Right atrium auricular region (tissue), 2 donors: ENCODE measurements at regions not wholly inside any gene's neighbourhood (a gene's known extent, or its start where the extent isn't known, plus 50 kb on each side); places are given as distances from the start of the nearest gene placed in this dataset.

Experiments used
- DNase-seq: peaks from one replicate; pipeline ENCODE4 v3.0.0-alpha.2; 2019; ENCODE audit warnings: low spot score
- H3K27ac ChIP-seq, 2 donors: fragments of 200-600 bp; sonication (generic); 1 replicate in 1 of 2; 2 replicates in 1 of 2; pipeline ENCODE4 v1.5.1; 2016 to 2019
- H3K27me3 ChIP-seq, 2 donors: fragments of 200-600 bp; sonication (generic); one replicate each; pipeline versions ENCODE4 v1.5.1 to v1.6.0; 2017 to 2019
- H3K36me3 ChIP-seq: fragments of 200-600 bp; sonication (generic); one replicate; pipeline ENCODE4 v1.5.1; 2016
- H3K4me1 ChIP-seq, 2 donors: fragments of 200-600 bp; sonication (generic); one replicate each; pipeline versions ENCODE4 v1.5.1 to v1.6.0; 2017 to 2019
- H3K4me3 ChIP-seq, 2 donors: fragments of 200-600 bp; sonication (generic); 1 replicate in 1 of 2; 2 replicates in 1 of 2; pipeline ENCODE4 v1.5.1; 2017 to 2019; ENCODE audit warnings: mild to moderate bottlenecking in 1 of 2, moderate library complexity in 1 of 2
- H3K9me3 ChIP-seq, 2 donors: fragments of 200-600 bp; sonication (generic); one replicate each; pipeline ENCODE4 v1.5.1; 2019
- CTCF ChIP-seq, 2 donors: fragments of 200-600 bp; sonication (generic); IDR thresholded peaks; one replicate each; pipeline ENCODE4 v1.5.1; 2019; ENCODE audit warnings: antibody characterized with exemption in 2 of 2

DNA sequence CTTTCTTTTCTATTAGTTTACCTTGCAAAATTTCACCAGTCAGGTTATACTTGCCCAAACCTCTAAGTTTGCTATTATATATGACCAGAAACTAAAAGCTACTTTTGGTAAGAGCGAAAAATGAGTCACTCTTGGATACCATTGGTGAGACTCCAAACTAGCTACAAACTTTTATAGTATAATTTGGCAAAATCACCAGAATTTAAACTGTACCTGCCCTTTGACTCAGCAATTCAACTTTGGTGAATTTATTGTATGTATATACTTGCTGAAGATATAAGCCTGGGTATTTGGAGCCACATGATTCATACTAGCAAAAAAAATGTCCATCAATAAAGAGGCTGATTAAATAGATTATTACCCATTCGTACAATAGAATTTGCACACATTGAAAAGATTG is 178.7 kb upstream of the STEAP1 start:
- H3K27ac ChIP-seq = no peak overlapping the region
- no peak for DNase-seq
- H3K36me3 ChIP-seq = no peaks in the 10 kb centered on the region
- TF ChIP-seq CTCF (IDR thresholded peaks at IDR 0.05) = no peak
- no peak overlapping the region for H3K4me3 ChIP-seq
- H3K4me1 ChIP-seq = no peaks in the 10 kb centered on the region
- H3K27me3 ChIP-seq = no peaks in the 10 kb centered on the region
- H3K9me3 ChIP-seq = no peaks in the 10 kb centered on the region

GRCh38 chr7:89987665-89988064 is 166.6 kb upstream of the STEAP1 start:
- Histone ChIP-seq H3K4me1 (no peaks in the 10 kb centered on the region), H3K27ac (no peak overlapping the region), H3K36me3 (no peaks in the 10 kb centered on the region), H3K27me3 (no peaks in the 10 kb centered on the region), H3K4me3 (no peak overlapping the region), H3K9me3 (no peaks in the 10 kb centered on the region)
- DNase-seq = no peak
- TF ChIP-seq CTCF (IDR thresholded peaks at IDR 0.05) = no peak

GRCh38 chr7:89988074-89988473 is 166.2 kb upstream of the STEAP1 start:
- no peak overlapping the region for H3K27ac ChIP-seq
- H3K27me3 ChIP-seq = no peaks in the 10 kb centered on the region
- H3K4me1 ChIP-seq = no peaks in the 10 kb centered on the region
- no peaks in the 10 kb centered on the region for H3K36me3 ChIP-seq
- no peak for TF ChIP-seq CTCF (IDR thresholded peaks at IDR 0.05)
- DNase-seq = no peak
- H3K4me3 ChIP-seq = no peak overlapping the region
- H3K9me3 ChIP-seq = no peaks in the 10 kb centered on the region

DNA sequence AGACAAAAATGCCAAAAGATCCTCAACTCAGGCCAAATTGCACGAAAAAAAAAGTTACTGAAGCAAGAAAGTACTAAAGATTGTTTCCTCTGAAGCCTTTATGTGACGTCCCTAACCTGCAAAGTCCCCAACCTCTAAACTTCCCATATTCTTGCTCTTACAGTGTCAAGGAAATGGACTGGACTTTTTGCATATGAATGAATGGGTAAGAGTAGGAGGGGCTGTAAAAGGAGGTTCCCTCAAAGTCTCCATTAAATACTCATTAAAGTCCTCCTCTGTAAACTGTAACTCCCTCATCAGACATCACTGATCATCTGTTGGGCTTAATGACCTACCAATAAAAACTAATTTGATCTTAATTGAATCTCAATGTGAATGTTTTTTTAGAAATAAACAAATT is 164.8 kb upstream of the STEAP1 start:
- no peaks in the 10 kb centered on the region for H3K27me3 ChIP-seq
- H3K36me3 ChIP-seq = no peaks in the 10 kb centered on the region
- DNase-seq = no peak
- H3K9me3 ChIP-seq = no peaks in the 10 kb centered on the region
- no peak overlapping the region for H3K27ac ChIP-seq
- H3K4me3 ChIP-seq = no peak overlapping the region
- H3K4me1 ChIP-seq = no peaks in the 10 kb centered on the region
- no peak for TF ChIP-seq CTCF (IDR thresholded peaks at IDR 0.05)

DNA sequence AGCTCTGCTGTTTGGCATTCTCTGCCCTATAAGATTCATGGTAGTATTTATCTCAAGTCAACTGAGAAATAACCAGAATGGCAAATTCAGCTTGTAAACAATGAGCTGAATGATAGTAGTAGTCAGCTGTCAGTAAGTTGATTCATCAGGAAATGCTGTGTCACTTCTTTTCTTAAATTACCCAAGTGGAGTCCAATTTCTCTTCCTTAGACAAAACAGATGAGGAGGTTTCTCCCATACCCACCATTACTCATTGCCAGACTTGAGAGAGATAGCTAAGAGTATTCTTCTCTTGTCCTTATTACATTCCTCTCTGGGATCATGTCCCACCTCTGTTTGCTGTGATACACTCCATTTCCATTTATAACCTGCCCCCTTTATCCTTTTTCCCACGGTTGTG is 159.8 kb upstream of the STEAP1 start:
- H3K4me3 ChIP-seq = no peak overlapping the region
- no peaks in the 10 kb centered on the region for H3K27me3 ChIP-seq
- H3K9me3 ChIP-seq = no peaks in the 10 kb centered on the region
- H3K36me3 ChIP-seq = no peaks in the 10 kb centered on the region
- H3K27ac ChIP-seq = no peak overlapping the region
- no peak for DNase-seq
- no peak for TF ChIP-seq CTCF (IDR thresholded peaks at IDR 0.05)
- no peaks in the 10 kb centered on the region for H3K4me1 ChIP-seq

DNA sequence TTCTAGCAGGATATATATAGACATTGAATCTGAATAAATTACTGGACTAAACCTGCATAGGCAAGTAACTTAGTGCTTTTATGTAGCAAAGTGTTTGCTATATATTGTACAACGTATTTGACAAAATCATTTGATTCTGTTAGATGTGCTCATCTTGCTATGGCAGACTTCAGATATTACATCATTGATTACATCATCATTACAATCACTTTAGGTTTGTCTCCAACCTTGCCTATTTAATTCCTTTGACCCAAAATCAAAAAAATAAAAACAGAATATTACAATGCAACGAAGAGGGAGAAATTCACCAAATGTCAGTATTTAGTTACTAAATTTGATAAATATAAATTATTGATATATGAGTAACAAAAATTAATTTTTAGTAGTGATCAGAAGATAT is 155.7 kb upstream of the STEAP1 start:
- Histone ChIP-seq H3K27me3 (no peaks in the 10 kb centered on the region), H3K27ac (no peak overlapping the region), H3K36me3 (no peaks in the 10 kb centered on the region), H3K4me1 (no peaks in the 10 kb centered on the region), H3K4me3 (no peak overlapping the region), H3K9me3 (no peaks in the 10 kb centered on the region)
- no peak for DNase-seq
- no peak for TF ChIP-seq CTCF (IDR thresholded peaks at IDR 0.05)
